Fibroblast of villous mesenchyme (primary cell): ENCODE measurements at regions not wholly inside any gene's neighbourhood (a gene's known extent, or its start where the extent isn't known, plus 50 kb on each side); places are given as distances from the start of the nearest gene placed in this dataset.

Experiments used
- DNase-seq: peaks from one replicate; pipeline ENCODE4 v3.0.0-alpha.2; 2010; ENCODE audit warnings: low read depth
- H3K4me3 ChIP-seq: 2 replicates; pipeline ENCODE4 v1.5.1; 2011; ENCODE audit warnings: low read depth, mild to moderate bottlenecking, low read length
- TF ChIP-seq, protein P1 (sequence below): IDR thresholded peaks from 2 replicates; pipeline ENCODE4 v1.5.1; 2012; ENCODE audit warnings: low read depth, mild to moderate bottlenecking, low read length; ENCODE audit not compliant: insufficient read depth

DNA sequence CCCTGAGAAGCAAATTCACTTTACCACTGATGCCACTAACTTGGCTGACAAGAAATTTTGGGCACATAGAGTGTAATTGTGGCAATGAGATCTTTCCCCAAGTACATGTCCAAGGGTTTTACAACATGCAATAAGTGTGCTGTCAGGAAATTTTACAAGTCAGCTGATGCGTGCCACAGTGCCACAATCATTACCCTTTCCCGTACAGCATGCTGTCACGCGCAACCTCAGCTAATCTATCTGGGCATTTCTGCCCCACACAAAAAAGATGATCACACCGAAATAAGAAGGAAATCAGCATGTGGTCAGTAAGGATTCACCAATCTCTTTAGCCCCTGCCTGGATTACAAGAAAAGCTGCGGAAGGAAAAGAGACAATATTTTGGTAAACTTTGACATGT, 163.6 kb upstream of the PREP start:
- no peak overlapping the region for H3K4me3 ChIP-seq
- peak; percentile 60 for DNase-seq
- TF ChIP-seq, protein P1, sequence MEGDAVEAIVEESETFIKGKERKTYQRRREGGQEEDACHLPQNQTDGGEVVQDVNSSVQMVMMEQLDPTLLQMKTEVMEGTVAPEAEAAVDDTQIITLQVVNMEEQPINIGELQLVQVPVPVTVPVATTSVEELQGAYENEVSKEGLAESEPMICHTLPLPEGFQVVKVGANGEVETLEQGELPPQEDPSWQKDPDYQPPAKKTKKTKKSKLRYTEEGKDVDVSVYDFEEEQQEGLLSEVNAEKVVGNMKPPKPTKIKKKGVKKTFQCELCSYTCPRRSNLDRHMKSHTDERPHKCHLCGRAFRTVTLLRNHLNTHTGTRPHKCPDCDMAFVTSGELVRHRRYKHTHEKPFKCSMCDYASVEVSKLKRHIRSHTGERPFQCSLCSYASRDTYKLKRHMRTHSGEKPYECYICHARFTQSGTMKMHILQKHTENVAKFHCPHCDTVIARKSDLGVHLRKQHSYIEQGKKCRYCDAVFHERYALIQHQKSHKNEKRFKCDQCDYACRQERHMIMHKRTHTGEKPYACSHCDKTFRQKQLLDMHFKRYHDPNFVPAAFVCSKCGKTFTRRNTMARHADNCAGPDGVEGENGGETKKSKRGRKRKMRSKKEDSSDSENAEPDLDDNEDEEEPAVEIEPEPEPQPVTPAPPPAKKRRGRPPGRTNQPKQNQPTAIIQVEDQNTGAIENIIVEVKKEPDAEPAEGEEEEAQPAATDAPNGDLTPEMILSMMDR, result no peak

DNA sequence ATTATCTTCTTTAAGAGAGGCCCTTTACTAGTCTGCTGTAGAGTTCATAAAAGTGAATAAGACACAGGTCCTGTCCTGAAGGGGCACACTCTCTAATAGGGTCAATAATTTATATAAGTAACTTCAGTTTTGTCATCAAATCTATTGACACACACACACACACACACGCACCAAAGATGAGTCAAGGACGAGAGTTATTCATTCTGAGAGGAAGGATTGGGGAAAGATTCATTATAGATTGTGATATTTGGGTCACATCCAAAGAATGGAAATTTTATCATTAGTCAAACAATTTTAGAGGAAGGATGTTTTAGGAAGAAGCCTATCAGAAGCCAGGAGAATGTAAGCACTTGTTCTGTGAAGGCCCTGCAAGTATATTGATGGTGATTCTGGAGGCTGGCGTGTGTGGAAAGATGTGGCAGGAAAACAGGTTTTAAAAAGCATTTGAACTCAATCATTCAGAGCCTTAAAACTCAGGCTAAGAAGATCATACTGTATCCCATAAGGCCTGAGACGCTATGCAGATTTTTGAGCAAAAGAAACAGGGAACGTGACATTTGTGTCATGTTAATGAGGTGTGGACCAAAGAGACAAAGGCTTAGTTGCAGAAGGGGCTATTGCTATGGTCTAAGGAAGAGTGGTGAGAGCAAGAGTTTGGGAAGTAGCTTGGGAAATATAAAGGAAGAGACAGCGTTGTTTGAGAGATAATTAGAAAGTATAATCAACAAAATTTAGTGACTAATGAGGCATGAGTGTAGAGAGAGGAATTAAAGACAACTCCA, 161.4 kb upstream of the PREP start:
- TF ChIP-seq, protein P1, result no peak
- no peak for DNase-seq
- H3K4me3 ChIP-seq, result no peak overlapping the region

- DNase-seq, result no peak
- TF ChIP-seq, protein P1, result no peak
- H3K4me3 ChIP-seq, result no peak overlapping the region
These were observed 159.1 kb upstream of the PREP start for GRCh38 chr6:105562027-105562426.

DNA sequence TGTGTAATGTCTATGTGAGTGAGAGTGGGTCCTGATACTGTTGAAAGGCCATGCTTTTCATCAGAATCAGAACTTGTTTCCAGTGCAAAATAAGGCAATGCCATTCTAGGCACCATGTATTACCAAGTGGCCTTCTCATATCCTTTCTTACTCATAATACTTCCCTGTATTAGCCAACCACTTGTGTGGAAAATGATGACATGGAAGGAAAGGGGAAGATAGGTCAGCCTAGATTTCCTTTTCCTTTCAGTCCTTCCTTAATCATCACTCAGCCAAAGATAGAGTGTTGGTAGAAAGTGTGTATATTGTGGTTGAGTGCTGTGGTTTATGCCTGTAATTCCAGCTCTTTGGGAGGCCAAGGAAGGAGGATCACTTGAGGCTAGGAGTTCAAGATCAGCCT, 158.6 kb upstream of the PREP start:
- DNase-seq, result no peak
- TF ChIP-seq, protein P1, result no peak
- H3K4me3 ChIP-seq, result no peak overlapping the region

GRCh38 chr6:105560611-105561066, 157.8 kb upstream of the PREP start:
- DNase-seq, result peak; percentile 45

GRCh38 chr6:105557291-105557690, 154.4 kb upstream of the PREP start:
- H3K4me3 ChIP-seq, result no peak overlapping the region
- DNase-seq, result no peak
- TF ChIP-seq, protein P1, result no peak

More at GRCh38 chr6:105560611-105561066, 157.8 kb upstream of the PREP start:
- H3K4me3 ChIP-seq, result no peak overlapping the region
- TF ChIP-seq, protein P1, result no peak
